Thyroid gland (tissue), 4 donors: ENCODE measurements at regions not wholly inside any gene's neighbourhood (a gene's known extent, or its start where the extent isn't known, plus 50 kb on each side); places are given as distances from the start of the nearest gene placed in this dataset.

Source experiments
- CTCF ChIP-seq, 6 experiments: fragments of 200-600 bp in 3 of 6; fragments of 450-650 bp in 3 of 6; sonication (generic) in 3 of 6; IDR thresholded peaks; one replicate each; pipeline ENCODE4 v1.5.1; 2016 to 2019; ENCODE audit warnings: antibody characterized with exemption in 6 of 6, mild to moderate bottlenecking in 2 of 6, inconsistent platforms in 1 of 6, moderate library complexity in 1 of 6
- POLR2A ChIP-seq, 2 donors: fragments of 450-650 bp; IDR thresholded peaks; one replicate each; pipeline ENCODE4 v1.6.1; 2017; ENCODE audit warnings: antibody characterized with exemption in 2 of 2, mild to moderate bottlenecking in 2 of 2, moderate library complexity in 1 of 2

- TF ChIP-seq CTCF (IDR thresholded peaks at IDR 0.05) = no peak
- TF ChIP-seq POLR2A (IDR thresholded peaks at IDR 0.05) = no peak
These were observed 284.3 kb downstream of the EPM2A start for GRCh38 chr6:145451029-145451428.
